ENCODE measurements at regions not wholly inside any gene's neighbourhood (a gene's known extent, or its start where the extent isn't known, plus 50 kb on each side); places are given as distances from the start of the nearest gene placed in this dataset.
"Not testable (repeated sequence)": the region's sequence is repeated elsewhere in the genome, so short reads cannot be mapped to it uniquely, and the experiment has no call there.

DNA sequence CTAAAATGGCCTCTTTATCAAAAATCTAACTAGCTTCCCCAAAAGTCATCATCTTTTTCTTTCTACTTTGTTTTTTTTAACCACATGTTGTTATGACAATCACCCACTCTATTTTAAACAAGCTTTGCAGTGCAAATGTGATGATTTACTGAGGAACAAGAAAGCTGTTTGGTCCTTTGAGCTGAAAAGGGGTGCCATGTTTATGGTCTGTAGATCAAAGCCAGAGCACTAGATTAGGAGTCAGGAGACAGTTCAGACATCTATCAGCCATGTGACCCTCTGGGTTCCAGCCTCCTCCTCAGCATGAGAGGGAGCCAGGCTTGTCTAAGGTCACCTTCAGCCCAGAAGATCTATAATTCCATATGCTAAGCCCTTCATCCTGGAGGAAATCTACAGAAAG lies 65.9 kb downstream of the RPL22L1 start:
- intact Hi-C loops (cut with DNase I; ENCODE audit: low total_unique reads), result no loop called here
- Histone ChIP-seq H3K9me3 (no peaks in the 10 kb centered on the region), H3K4me1 (no peaks in the 10 kb centered on the region), H3K36me3 (no peaks in the 10 kb centered on the region), H3K4me3 (no peak overlapping the region), H3K27ac (no peak overlapping the region), H3K27me3 (no peaks in the 10 kb centered on the region)
- TF ChIP-seq, protein P1, sequence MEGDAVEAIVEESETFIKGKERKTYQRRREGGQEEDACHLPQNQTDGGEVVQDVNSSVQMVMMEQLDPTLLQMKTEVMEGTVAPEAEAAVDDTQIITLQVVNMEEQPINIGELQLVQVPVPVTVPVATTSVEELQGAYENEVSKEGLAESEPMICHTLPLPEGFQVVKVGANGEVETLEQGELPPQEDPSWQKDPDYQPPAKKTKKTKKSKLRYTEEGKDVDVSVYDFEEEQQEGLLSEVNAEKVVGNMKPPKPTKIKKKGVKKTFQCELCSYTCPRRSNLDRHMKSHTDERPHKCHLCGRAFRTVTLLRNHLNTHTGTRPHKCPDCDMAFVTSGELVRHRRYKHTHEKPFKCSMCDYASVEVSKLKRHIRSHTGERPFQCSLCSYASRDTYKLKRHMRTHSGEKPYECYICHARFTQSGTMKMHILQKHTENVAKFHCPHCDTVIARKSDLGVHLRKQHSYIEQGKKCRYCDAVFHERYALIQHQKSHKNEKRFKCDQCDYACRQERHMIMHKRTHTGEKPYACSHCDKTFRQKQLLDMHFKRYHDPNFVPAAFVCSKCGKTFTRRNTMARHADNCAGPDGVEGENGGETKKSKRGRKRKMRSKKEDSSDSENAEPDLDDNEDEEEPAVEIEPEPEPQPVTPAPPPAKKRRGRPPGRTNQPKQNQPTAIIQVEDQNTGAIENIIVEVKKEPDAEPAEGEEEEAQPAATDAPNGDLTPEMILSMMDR (IDR thresholded peaks at IDR 0.05), result no peak
- TF ChIP-seq POLR2AphosphoS5 (IDR thresholded peaks at IDR 0.05) (no peak), POLR2A (IDR thresholded peaks at IDR 0.05) (no peak)
- no peak for DNase-seq (ENCODE audit: low spot score in 2 of 2)

DNA sequence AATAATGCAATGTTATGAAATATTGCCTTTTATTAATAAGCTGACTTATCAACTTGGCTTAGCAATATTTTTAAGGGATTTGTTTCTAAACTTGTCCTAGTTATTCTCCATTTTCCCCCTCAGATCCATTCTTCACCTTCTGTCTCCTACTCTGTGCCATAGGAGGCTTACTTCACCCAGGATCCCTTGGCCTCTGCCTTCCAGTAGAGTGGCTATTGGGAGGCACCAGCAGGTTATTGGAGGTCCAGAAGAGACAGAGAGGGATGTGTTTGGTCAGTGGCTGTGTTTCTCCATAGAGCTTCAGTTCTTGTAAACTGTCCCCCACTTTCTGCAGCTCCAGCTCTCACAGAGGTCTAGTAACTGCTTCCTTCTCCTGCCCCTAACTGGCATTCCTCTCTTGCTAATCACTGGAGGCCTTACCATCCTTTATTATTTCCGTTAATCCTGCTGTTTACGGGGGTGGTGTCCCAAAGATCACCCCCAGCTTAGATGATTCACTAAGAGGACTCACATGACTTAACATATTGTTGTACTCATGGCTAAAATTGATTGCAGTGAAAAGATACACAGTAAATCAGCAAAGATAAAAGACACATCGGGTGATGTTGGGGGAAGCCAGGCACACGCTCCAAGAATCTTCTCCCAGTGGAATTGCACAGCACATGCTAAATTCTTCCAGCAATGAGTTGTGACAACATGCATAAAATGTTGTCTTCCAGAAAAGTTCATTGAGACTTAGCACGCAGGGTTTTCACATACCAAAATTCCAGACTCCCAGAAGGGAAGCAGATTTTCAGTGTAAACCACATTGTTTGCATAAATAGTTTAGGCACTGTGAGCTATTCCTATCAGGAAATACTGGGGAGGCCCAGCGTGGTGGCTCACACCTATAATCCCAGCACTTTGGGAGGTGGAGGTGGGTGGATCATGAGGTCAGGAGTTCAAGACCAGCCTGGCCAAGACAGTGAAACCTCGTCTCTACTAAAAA lies 67.5 kb downstream of the RPL22L1 start:
- TF ChIP-seq POLR2A (IDR thresholded peaks at IDR 0.05), result no peak
- peak in 2 of 3 donors; percentile 71 to 92 for TF ChIP-seq POLR2AphosphoS5 (IDR thresholded peaks at IDR 0.05)
- H3K27ac ChIP-seq, result peak overlapping the region; percentile 63 to 78
- H3K4me1 ChIP-seq, result no peaks in the 10 kb centered on the region
- intact Hi-C loops (cut with DNase I; ENCODE audit: low total_unique reads), result no loop called here
- H3K4me3 ChIP-seq, result no peak overlapping the region
- H3K27me3 ChIP-seq, result no peaks in the 10 kb centered on the region
- H3K36me3 ChIP-seq, result no peaks in the 10 kb centered on the region
- peak in 1 of 2 donors; percentile 21 for DNase-seq (ENCODE audit: low spot score in 2 of 2)
- H3K9me3 ChIP-seq, result no peaks in the 10 kb centered on the region

DNA sequence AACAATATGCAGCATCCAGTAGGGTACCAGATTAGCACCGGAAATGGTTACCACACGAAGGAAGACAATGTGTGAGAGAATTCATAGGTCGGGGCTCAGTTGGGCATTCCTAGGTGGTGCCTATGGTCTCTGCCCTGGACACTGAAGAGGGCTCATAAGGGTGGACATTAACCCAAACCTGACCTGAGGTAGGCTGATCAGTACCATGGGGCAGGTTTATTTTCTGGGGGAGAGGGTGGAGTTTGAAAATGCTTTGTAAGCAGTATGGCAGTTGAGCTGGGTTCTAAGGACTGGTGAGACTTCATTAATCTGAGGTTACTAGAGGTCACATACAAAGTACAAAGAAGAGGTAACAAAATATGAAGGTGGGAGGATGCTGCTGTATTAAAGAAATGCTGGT lies 68.4 kb downstream of the RPL22L1 start:
- Histone ChIP-seq H3K4me1 (no peaks in the 10 kb centered on the region), H3K27ac (peak overlapping the region; percentile 63 to 78), H3K4me3 (no peak overlapping the region), H3K9me3 (no peaks in the 10 kb centered on the region), H3K36me3 (no peaks in the 10 kb centered on the region), H3K27me3 (no peaks in the 10 kb centered on the region)
- intact Hi-C loops (cut with DNase I; ENCODE audit: low total_unique reads), result no loop called here
- no peak for TF ChIP-seq POLR2A (IDR thresholded peaks at IDR 0.05)
- no peak for TF ChIP-seq POLR2AphosphoS5 (IDR thresholded peaks at IDR 0.05)
- TF ChIP-seq, protein P1 (IDR thresholded peaks at IDR 0.05), result no peak
- DNase-seq (ENCODE audit: low spot score in 2 of 2), result no peak

DNA sequence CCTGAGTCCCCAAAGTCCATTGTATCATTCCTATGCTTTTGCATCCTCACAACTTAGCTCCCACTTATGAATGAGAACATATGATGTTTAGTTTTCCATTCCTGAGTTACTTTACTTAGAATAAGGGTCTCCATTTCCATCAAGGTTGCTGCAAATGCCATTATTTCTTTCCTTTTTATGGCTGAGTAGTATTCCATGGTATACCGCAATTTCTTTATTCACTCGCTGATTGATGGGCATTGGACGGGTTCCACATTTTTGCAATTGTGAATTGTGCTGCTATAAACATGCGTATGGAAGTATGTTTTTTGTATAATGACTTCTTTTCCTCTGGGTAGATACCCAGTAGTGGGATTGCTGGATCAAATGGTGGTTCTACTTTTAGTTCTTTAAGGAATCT lies 69.7 kb downstream of the RPL22L1 start:
- intact Hi-C loops (cut with DNase I; ENCODE audit: low total_unique reads); H3K4me3 ChIP-seq; DNase-seq (ENCODE audit: low spot score in 2 of 2); H3K4me1 ChIP-seq; H3K27ac ChIP-seq; H3K36me3 ChIP-seq; H3K27me3 ChIP-seq; H3K9me3 ChIP-seq: not testable (repeated sequence)

DNA sequence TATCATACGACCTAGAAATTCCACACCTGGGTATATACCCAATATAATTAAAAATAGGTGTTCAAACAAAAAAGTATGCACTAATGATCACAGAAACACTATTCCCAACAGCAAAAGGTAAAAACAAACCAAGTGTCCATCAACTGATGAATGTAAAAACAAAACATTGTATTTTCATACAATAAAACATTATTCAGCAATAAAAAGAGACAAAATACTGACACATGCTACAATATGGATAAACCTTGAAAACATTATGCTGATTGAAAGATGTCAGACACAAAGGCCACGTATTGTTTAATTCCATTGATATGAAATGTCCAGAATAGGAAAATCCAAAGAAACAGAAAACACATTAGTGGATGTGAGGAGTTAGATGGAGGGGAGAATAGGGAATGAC lies 71.0 kb downstream of the RPL22L1 start:
- H3K4me3 ChIP-seq, result no peak overlapping the region
- no peak for TF ChIP-seq POLR2AphosphoS5 (IDR thresholded peaks at IDR 0.05)
- no peak for TF ChIP-seq POLR2A (IDR thresholded peaks at IDR 0.05)
- TF ChIP-seq, protein P1 (IDR thresholded peaks at IDR 0.05), result no peak
- H3K9me3 ChIP-seq, result no peaks in the 10 kb centered on the region
- H3K27ac ChIP-seq, result no peak overlapping the region
- DNase-seq (ENCODE audit: low spot score in 2 of 2), result no peak
- no peaks in the 10 kb centered on the region for H3K27me3 ChIP-seq
- H3K36me3 ChIP-seq, result no peaks in the 10 kb centered on the region
- intact Hi-C loops (cut with DNase I; ENCODE audit: low total_unique reads), result no loop called here
- H3K4me1 ChIP-seq, result no peaks in the 10 kb centered on the region

DNA sequence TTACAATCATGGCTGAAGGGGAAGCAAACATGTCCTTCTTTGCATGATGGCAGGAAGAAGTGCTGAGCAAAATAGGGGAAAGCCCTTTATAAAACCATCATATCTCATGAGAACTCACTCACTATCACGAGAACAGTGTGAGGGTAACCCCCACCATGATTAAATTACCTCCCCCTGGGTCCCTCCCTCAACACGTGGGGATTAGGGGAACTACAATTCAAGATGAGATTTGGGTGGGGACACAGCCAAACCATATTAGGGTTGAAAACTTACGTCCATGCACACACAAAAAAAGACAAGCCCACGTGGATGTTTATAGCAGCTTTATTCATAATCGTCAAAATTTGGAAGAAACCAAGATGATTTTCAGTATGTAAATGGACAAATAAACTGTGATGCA lies 72.3 kb downstream of the RPL22L1 start:
- H3K4me1 ChIP-seq, result no peaks in the 10 kb centered on the region
- intact Hi-C loops (cut with DNase I; ENCODE audit: low total_unique reads), result no loop called here
- H3K27me3 ChIP-seq, result no peaks in the 10 kb centered on the region
- no peak for DNase-seq (ENCODE audit: low spot score in 2 of 2)
- no peaks in the 10 kb centered on the region for H3K9me3 ChIP-seq
- H3K4me3 ChIP-seq, result no peak overlapping the region
- H3K27ac ChIP-seq, result no peak overlapping the region
- TF ChIP-seq, protein P1 (IDR thresholded peaks at IDR 0.05), result no peak
- TF ChIP-seq POLR2AphosphoS5 (IDR thresholded peaks at IDR 0.05) (no peak), POLR2A (IDR thresholded peaks at IDR 0.05) (no peak)
- H3K36me3 ChIP-seq, result no peaks in the 10 kb centered on the region

All from breast epithelium (tissue), 4 donors.